B cell (primary cell): ENCODE measurements at regions not wholly inside any gene's neighbourhood (a gene's known extent, or its start where the extent isn't known, plus 50 kb on each side); places are given as distances from the start of the nearest gene placed in this dataset.

Experiments
- ATAC-seq: fragments of 200-7000 bp; cut with Tn5 transposase; one replicate; pipeline ENCODE4 v1.10.0; 2021; ENCODE audit warnings: low read depth, mild to moderate bottlenecking, moderate number of reproducible peaks, moderate library complexity
- CTCF ChIA-PET: fragments of 350-600 bp; sonication (Branson Sonifier 250); formaldehyde crosslinking; loops from one replicate; lab custom pipeline; 2021; ENCODE audit warnings: antibody characterized with exemption, inconsistent platforms; lab: Charles Lee
- POLR2A ChIA-PET: fragments of 350-600 bp; sonication (Branson Sonifier 250); formaldehyde crosslinking; loops from one replicate; lab custom pipeline; 2021; ENCODE audit warnings: antibody characterized with exemption; lab: Charles Lee
- DNase-seq: peaks from one replicate; pipeline ENCODE4 v3.0.0; 2013
- H2AFZ ChIP-seq: 2 replicates; pipeline ENCODE4 v1.6.1; 2012; ENCODE audit warnings: mild to moderate bottlenecking, low read depth, low read length; ENCODE audit not compliant: insufficient read depth, poor library complexity, severe bottlenecking
- H3K27ac ChIP-seq, 2 donors: 1 replicate in 1 of 2; 2 replicates in 1 of 2; pipeline ENCODE4 v1.5.1; 2012 to 2013; ENCODE audit warnings: low read length in 2 of 2, mild to moderate bottlenecking in 2 of 2, moderate library complexity in 1 of 2
- H3K27me3 ChIP-seq, 4 experiments: fragments of 200-600 bp in 1 of 4; sonication (generic) in 1 of 4; replicated peaks in 1 of 4; 1 replicate in 2 of 4; 2 replicates in 2 of 4; pipeline versions ENCODE4 v1.6.1 to v1.7.0; 2013 to 2016; ENCODE audit warnings: low read length in 3 of 4, mild to moderate bottlenecking in 2 of 4, mixed read lengths in 1 of 4, moderate library complexity in 1 of 4; ENCODE audit not compliant: insufficient read depth in 4 of 4, control insufficient read depth in 3 of 4; ENCODE audit errors: control extremely low read depth in 1 of 4
- H3K36me3 ChIP-seq, 2 experiments: replicated peaks in 1 of 2; 1 replicate in 1 of 2; 2 replicates in 1 of 2; pipeline versions ENCODE4 v1.6.1 to v1.7.1; 2013; ENCODE audit warnings: low read length in 1 of 2; ENCODE audit not compliant: insufficient read depth in 2 of 2, control insufficient read depth in 1 of 2; ENCODE audit errors: control extremely low read depth in 1 of 2, extremely low read depth in 1 of 2
- H3K4me1 ChIP-seq, 2 donors: fragments of 200-600 bp in 1 of 2; sonication (generic) in 1 of 2; 1 replicate in 1 of 2; 2 replicates in 1 of 2; pipeline versions ENCODE4 v1.5.1 to v1.6.1; 2013 to 2017; ENCODE audit warnings: low read length in 2 of 2; ENCODE audit not compliant: control insufficient read depth in 2 of 2, insufficient read depth in 2 of 2
- H3K4me2 ChIP-seq: replicated peaks from 2 replicates; pipeline ENCODE3; 2012; ENCODE audit warnings: mild to moderate bottlenecking, low read depth, low read length; ENCODE audit not compliant: poor library complexity, severe bottlenecking
- H3K4me3 ChIP-seq, 5 experiments: fragments of 200-600 bp in 1 of 5; sonication (generic) in 1 of 5; 1 replicate in 3 of 5; 2 replicates in 2 of 5; pipeline versions ENCODE4 v1.5.1 to v1.7.0; 2011 to 2016; ENCODE audit warnings: low read length in 4 of 5, mild to moderate bottlenecking in 4 of 5, low read depth in 2 of 5, control low read depth in 1 of 5, moderate library complexity in 1 of 5; ENCODE audit not compliant: insufficient read depth in 1 of 5; ENCODE audit errors: control extremely low read depth in 1 of 5, extremely low read depth in 1 of 5
- H3K79me2 ChIP-seq: fragments of 200-600 bp; sonication (generic); one replicate; pipeline ENCODE4 v1.6.0; 2016; ENCODE audit warnings: low read length; ENCODE audit not compliant: control insufficient read depth, insufficient read depth
- H3K9ac ChIP-seq: fragments of 200-600 bp; sonication (generic); 2 replicates; pipeline ENCODE4 v1.6.1; 2017; ENCODE audit warnings: mild to moderate bottlenecking, low read length, moderate library complexity
- H3K9me3 ChIP-seq, 3 donors: one replicate each; pipeline versions ENCODE4 v1.6.1 to v1.7.1; 2013; ENCODE audit warnings: low read length in 2 of 3; ENCODE audit not compliant: control insufficient read depth in 2 of 3, insufficient read depth in 1 of 3; ENCODE audit errors: control extremely low read depth in 1 of 3
- H4K20me1 ChIP-seq: 2 replicates; pipeline ENCODE4 v1.6.0; 2012; ENCODE audit warnings: mild to moderate bottlenecking, low read length; ENCODE audit not compliant: insufficient read depth, control insufficient read depth, poor library complexity, severe bottlenecking
- H3K27ac Mint-ChIP-seq: one replicate; pipeline ENCODE4 v1.8.0; 2021; ENCODE audit warnings: mixed read lengths
- H3K27me3 Mint-ChIP-seq: one replicate; pipeline ENCODE4 v1.8.0; 2021; ENCODE audit warnings: mixed read lengths
- H3K4me1 Mint-ChIP-seq: one replicate; pipeline ENCODE4 v1.8.0; 2021; ENCODE audit warnings: mixed read lengths
- H3K4me3 Mint-ChIP-seq: one replicate; pipeline ENCODE4 v1.8.0; 2021; ENCODE audit warnings: mixed read lengths
- H3K9me3 Mint-ChIP-seq: one replicate; pipeline ENCODE4 v1.8.0; 2022; ENCODE audit warnings: mixed read lengths; ENCODE audit not compliant: insufficient read depth
- CTCF ChIP-seq: fragments of 200-600 bp; IDR thresholded peaks from one replicate; pipeline ENCODE4 v1.8.0; 2022; ENCODE audit warnings: antibody characterized with exemption, mild to moderate bottlenecking
- EZH2 ChIP-seq: IDR thresholded peaks from 2 replicates; pipeline ENCODE4 v1.6.1; 2012; ENCODE audit warnings: borderline replicate concordance, low read depth, mild to moderate bottlenecking, moderate library complexity, low read length; ENCODE audit not compliant: insufficient read depth, poor library complexity, severe bottlenecking
- WGBS: methylation state at CpG from one replicate; pipeline ENCODE4 v1.1.5; 2013; ENCODE audit warnings: missing lambda C conversion rate; ENCODE audit not compliant: insufficient coverage; 5-methylcytosine and 5-hydroxymethylcytosine counted together
- intact Hi-C: fragments of 100-400 bp; cut with micrococcal nuclease; formaldehyde crosslinking; loops from one replicate; pipeline ENCODE4 v1.10.0; 2022

- intact Hi-C loops = loop anchor here (5.0 kb wide), 1 partner anchor 466 kb away; no protein-coding TSS in a partner anchor
- H3K36me3 ChIP-seq = no peaks in the 10 kb centered on the region
- Mint-ChIP-seq H3K27ac (no peak overlapping the region), H3K4me1 (no peaks in the 10 kb centered on the region), H3K27me3 (peaks cover 5% of the 10 kb centered on the region), H3K4me3 (no peak overlapping the region), H3K9me3 (no peaks in the 10 kb centered on the region)
- H2AFZ ChIP-seq = no peak overlapping the region
- no peaks in the 10 kb centered on the region for H3K9me3 ChIP-seq
- TF ChIP-seq EZH2 (no peak), CTCF (no peak)
- POLR2A ChIA-PET = no interaction called here
- CTCF ChIA-PET = no interaction called here
- H3K27ac ChIP-seq = no peak overlapping the region
- DNase-seq (no peak), ATAC-seq (no peak)
- no peak overlapping the region for H3K9ac ChIP-seq
- H3K79me2 ChIP-seq = no peaks in the 10 kb centered on the region
- no peaks in the 10 kb centered on the region for H3K4me1 ChIP-seq
- H3K27me3 ChIP-seq = no peaks in the 10 kb centered on the region
- 93% methylated on average over 2 of the region's 6 CpGs for WGBS
- no peak overlapping the region for H3K4me2 ChIP-seq
- H3K4me3 ChIP-seq = no peak overlapping the region
- H4K20me1 ChIP-seq = no peaks in the 10 kb centered on the region
Observed at GRCh38 chr21:38671773-38672172, 134.0 kb upstream of the ETS2 start.

DNA sequence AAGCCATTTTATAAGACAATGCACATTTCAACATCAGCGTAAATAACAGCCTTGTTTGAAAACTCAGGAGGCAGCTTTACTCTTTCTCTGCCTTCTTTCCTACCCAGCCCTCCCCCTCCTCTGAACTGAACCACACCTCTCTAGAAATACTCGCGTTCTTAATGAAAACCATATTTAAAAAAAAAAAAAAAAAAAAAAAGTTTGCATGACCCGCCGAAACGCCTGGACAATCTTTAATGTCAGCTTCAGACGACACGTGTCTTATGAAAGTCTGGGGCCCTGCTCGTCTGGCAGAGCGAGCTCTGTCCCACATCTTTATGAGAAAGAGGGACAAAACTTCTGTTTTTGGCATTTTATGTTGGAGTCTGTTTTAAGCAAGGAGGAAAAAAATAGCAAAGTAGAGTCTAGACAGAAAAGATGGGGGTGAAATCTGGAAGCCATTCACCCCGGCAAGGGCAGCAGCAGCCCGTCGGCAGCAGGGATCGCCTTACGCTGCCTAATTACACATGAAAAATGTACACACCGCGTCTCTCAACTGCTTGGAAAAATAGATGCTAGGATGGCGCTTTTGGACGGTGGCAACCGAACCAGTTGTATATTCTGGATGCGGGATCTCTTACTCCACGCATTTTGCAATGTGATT lies 130.4 kb upstream of the ETS2 start:
- Histone ChIP-seq H2AFZ (no peak overlapping the region), H3K4me2 (no peak overlapping the region), H3K9ac (no peak overlapping the region), H3K4me1 (no peaks in the 10 kb centered on the region), H3K4me3 (no peak overlapping the region), H3K27me3 (no peaks in the 10 kb centered on the region), H4K20me1 (no peaks in the 10 kb centered on the region), H3K79me2 (no peaks in the 10 kb centered on the region), H3K27ac (no peak overlapping the region), H3K9me3 (no peaks in the 10 kb centered on the region), H3K36me3 (no peaks in the 10 kb centered on the region)
- 96% methylated on average over 16 of the region's 22 CpGs for WGBS
- DNase-seq = no peak
- Mint-ChIP-seq H3K9me3 (no peaks in the 10 kb centered on the region), H3K4me1 (no peaks in the 10 kb centered on the region), H3K4me3 (no peak overlapping the region), H3K27ac (no peak overlapping the region), H3K27me3 (peaks cover 9% of the 10 kb centered on the region)
- no peak for ATAC-seq
- ChIA-PET POLR2A (no interaction called here), CTCF (no interaction called here)
- intact Hi-C loops = no loop called here
- TF ChIP-seq CTCF = no peak
